Upper lobe of right lung (tissue), 1 donor: ENCODE measurements at regions not wholly inside any gene's neighbourhood (a gene's known extent, or its start where the extent isn't known, plus 50 kb on each side); places are given as distances from the start of the nearest gene placed in this dataset.
A peak's percentile ranks its signal among the peaks of the same experiment; 100 is the strongest.

Experiments
- ATAC-seq: fragments of 200-7000 bp; cut with Tn5 transposase; one replicate; pipeline ENCODE4 v1.9.1; 2020; ENCODE audit warnings: mild to moderate bottlenecking, moderate library complexity
- DNase-seq: peaks from one replicate; pipeline ENCODE4 v3.0.0-alpha.2; 2020
- H3K27ac ChIP-seq: fragments of 200-600 bp; one replicate; pipeline ENCODE4 v1.8.0; 2022
- H3K27me3 ChIP-seq: fragments of 200-600 bp; one replicate; pipeline ENCODE4 v1.8.0; 2022; ENCODE audit warnings: mild to moderate bottlenecking
- H3K36me3 ChIP-seq: fragments of 200-600 bp; one replicate; pipeline ENCODE4 v1.8.0; 2022
- H3K4me1 ChIP-seq: fragments of 200-600 bp; one replicate; pipeline ENCODE4 v1.8.0; 2022
- H3K4me3 ChIP-seq: fragments of 200-600 bp; one replicate; pipeline ENCODE4 v1.8.0; 2022; ENCODE audit warnings: mild to moderate bottlenecking
- H3K9me3 ChIP-seq: fragments of 200-600 bp; one replicate; pipeline ENCODE4 v1.8.0; 2022
- CTCF ChIP-seq: fragments of 200-600 bp; IDR thresholded peaks from one replicate; pipeline ENCODE4 v1.8.0; 2022; ENCODE audit warnings: antibody characterized with exemption
- intact Hi-C: fragments of 100-400 bp; cut with DNase I; formaldehyde crosslinking; loops from one replicate; pipeline ENCODE4 v1.11.0; 2022
- donor health status: DM: no; HTN: yes; CAD: no; lungs with severe emphysema.

GRCh38 chr5:129359450-129359849 lies 100.6 kb upstream of the ADAMTS19 start:
- Histone ChIP-seq H3K36me3 (no peaks in the 10 kb centered on the region), H3K4me3 (no peak overlapping the region), H3K27ac (no peak overlapping the region), H3K4me1 (no peaks in the 10 kb centered on the region), H3K9me3 (no peaks in the 10 kb centered on the region), H3K27me3 (no peaks in the 10 kb centered on the region)
- ATAC-seq (no peak), DNase-seq (no peak)
- no peak for TF ChIP-seq CTCF
- intact Hi-C loops: no loop called here

GRCh38 chr5:129361441-129362025 lies 98.6 kb upstream of the ADAMTS19 start:
- DNase-seq (no peak), ATAC-seq (no peak)
- no peaks in the 10 kb centered on the region for H3K4me1 ChIP-seq
- no peak overlapping the region for H3K27ac ChIP-seq
- no peak overlapping the region for H3K4me3 ChIP-seq
- intact Hi-C loops: no loop called here
- peak; percentile 14 for TF ChIP-seq CTCF
- no peaks in the 10 kb centered on the region for H3K9me3 ChIP-seq
- H3K27me3 ChIP-seq: no peaks in the 10 kb centered on the region
- no peaks in the 10 kb centered on the region for H3K36me3 ChIP-seq

DNA sequence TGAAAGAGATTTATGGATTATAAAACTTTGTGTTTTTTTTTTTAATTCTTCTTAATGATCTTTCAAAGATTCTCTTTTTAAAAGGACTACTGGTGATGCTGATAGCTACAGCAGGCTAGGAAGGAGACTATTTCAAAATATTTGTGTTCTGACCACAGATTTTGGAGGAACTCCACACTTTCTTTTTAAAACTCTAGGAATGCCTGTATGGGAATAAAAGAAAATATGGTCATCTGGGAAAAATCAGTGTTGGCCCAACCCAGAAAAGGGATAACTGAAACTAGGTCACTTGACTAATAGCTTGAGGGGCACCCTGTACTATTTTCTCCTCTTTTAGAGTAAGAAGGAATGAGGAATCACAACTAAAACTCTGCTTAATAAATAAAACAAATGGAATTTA lies 97.6 kb upstream of the ADAMTS19 start:
- DNase-seq (no peak), ATAC-seq (no peak)
- H3K4me3 ChIP-seq: no peak overlapping the region
- intact Hi-C loops: no loop called here
- no peaks in the 10 kb centered on the region for H3K4me1 ChIP-seq
- H3K27me3 ChIP-seq: no peaks in the 10 kb centered on the region
- no peaks in the 10 kb centered on the region for H3K9me3 ChIP-seq
- no peaks in the 10 kb centered on the region for H3K36me3 ChIP-seq
- no peak for TF ChIP-seq CTCF
- no peak overlapping the region for H3K27ac ChIP-seq

GRCh38 chr5:129363991-129364390 lies 96.1 kb upstream of the ADAMTS19 start:
- no peak for DNase-seq

GRCh38 chr5:129367883-129368282 lies 92.2 kb upstream of the ADAMTS19 start:
- intact Hi-C loops: no loop called here
- Histone ChIP-seq H3K27me3 (no peaks in the 10 kb centered on the region), H3K27ac (no peak overlapping the region), H3K4me3 (no peak overlapping the region), H3K4me1 (no peaks in the 10 kb centered on the region), H3K9me3 (no peaks in the 10 kb centered on the region), H3K36me3 (no peaks in the 10 kb centered on the region)
- DNase-seq: no peak
- ATAC-seq: no peak
- no peak for TF ChIP-seq CTCF

More at GRCh38 chr5:129363991-129364390, 96.1 kb upstream of the ADAMTS19 start:
- no peaks in the 10 kb centered on the region for H3K4me1 ChIP-seq
- ATAC-seq: no peak
- no peak overlapping the region for H3K4me3 ChIP-seq
- intact Hi-C loops: no loop called here
- H3K36me3 ChIP-seq: no peaks in the 10 kb centered on the region
- no peaks in the 10 kb centered on the region for H3K27me3 ChIP-seq
- H3K9me3 ChIP-seq: no peaks in the 10 kb centered on the region
- no peak overlapping the region for H3K27ac ChIP-seq
- no peak for TF ChIP-seq CTCF

GRCh38 chr5:129372025-129372424 lies 88.1 kb upstream of the ADAMTS19 start:
- Histone ChIP-seq H3K4me1 (no peaks in the 10 kb centered on the region), H3K27ac (no peak overlapping the region), H3K9me3 (no peaks in the 10 kb centered on the region), H3K27me3 (no peaks in the 10 kb centered on the region), H3K36me3 (no peaks in the 10 kb centered on the region), H3K4me3 (no peak overlapping the region)
- DNase-seq (no peak), ATAC-seq (no peak)
- TF ChIP-seq CTCF: no peak
- intact Hi-C loops: no loop called here
